T-cell (primary cell): ENCODE measurements at regions not wholly inside any gene's neighbourhood (a gene's known extent, or its start where the extent isn't known, plus 50 kb on each side); places are given as distances from the start of the nearest gene placed in this dataset.

Source experiments
- ATAC-seq, 4 experiments: fragments of 200-7000 bp in 3 of 4; fragments of 150-1000 bp in 1 of 4; cut with Tn5 transposase; replicated peaks in 1 of 4; 1 replicate in 3 of 4; 2 replicates in 1 of 4; pipeline ENCODE4 v1.10.0; 2021; ENCODE audit warnings: moderate library complexity in 3 of 4, mild to moderate bottlenecking in 2 of 4, moderate number of reproducible peaks in 1 of 4
- CTCF ChIA-PET, 2 donors: fragments of 300-600 bp; sonication (Branson Sonifier 250); formaldehyde crosslinking; loops; one replicate each; lab custom pipeline; 2022; ENCODE audit warnings: antibody characterized with exemption in 2 of 2; lab: Charles Lee
- POLR2A ChIA-PET, 2 donors: fragments of 300-600 bp; sonication (Branson Sonifier 250); formaldehyde crosslinking; loops; one replicate each; lab custom pipeline; 2022; ENCODE audit warnings: antibody characterized with exemption in 2 of 2; lab: Charles Lee
- DNase-seq, 35 experiments: peaks; one replicate each; pipeline versions ENCODE4 v3.0.0 to v3.0.0-alpha.2; 2013 to 2023
- H3K27ac ChIP-seq: one replicate; pipeline ENCODE4 v1.5.1; 2013; ENCODE audit warnings: low read length
- H3K27me3 ChIP-seq, 2 experiments: replicated peaks in 1 of 2; 1 replicate in 1 of 2; 2 replicates in 1 of 2; pipeline versions ENCODE4 v1.6.1 to v1.7.0; 2013; ENCODE audit warnings: low read length in 1 of 2, mixed read lengths in 1 of 2; ENCODE audit not compliant: control insufficient read depth in 2 of 2, insufficient read depth in 2 of 2; ENCODE audit errors: extremely low read depth in 1 of 2
- H3K36me3 ChIP-seq, 2 donors: 1 replicate in 1 of 2; 2 replicates in 1 of 2; pipeline versions ENCODE4 v1.6.1 to v1.7.0; 2013; ENCODE audit warnings: low read length in 1 of 2; ENCODE audit not compliant: control insufficient read depth in 2 of 2, insufficient read depth in 1 of 2; ENCODE audit errors: extremely low read depth in 1 of 2
- H3K4me1 ChIP-seq, 2 experiments: 1 replicate in 1 of 2; 2 replicates in 1 of 2; pipeline versions ENCODE4 v1.6.1 to v1.7.0; 2013; ENCODE audit warnings: low read length in 2 of 2, mixed read lengths in 1 of 2; ENCODE audit not compliant: insufficient read depth in 2 of 2, control insufficient read depth in 1 of 2; ENCODE audit errors: extremely low read depth in 1 of 2
- H3K4me3 ChIP-seq, 2 donors: 1 replicate in 1 of 2; 2 replicates in 1 of 2; pipeline versions ENCODE4 v1.5.1 to v1.7.0; 2013; ENCODE audit warnings: mild to moderate bottlenecking in 2 of 2, low read length in 1 of 2, moderate library complexity in 1 of 2; ENCODE audit not compliant: control insufficient read depth in 1 of 2; ENCODE audit errors: extremely low read depth in 1 of 2
- H3K9me3 ChIP-seq: 2 replicates; pipeline ENCODE4 v1.7.0; 2013
- H3K27ac Mint-ChIP-seq, 2 donors: one replicate each; pipeline ENCODE4 v1.8.0; 2020 to 2021; ENCODE audit warnings: mild to moderate bottlenecking in 2 of 2, mixed read lengths in 2 of 2
- H3K27me3 Mint-ChIP-seq, 2 donors: one replicate each; pipeline ENCODE4 v1.8.0; 2021 to 2022; ENCODE audit warnings: mixed read lengths in 2 of 2
- H3K36me3 Mint-ChIP-seq: one replicate; pipeline ENCODE4 v1.8.0; 2021; ENCODE audit warnings: mixed read lengths
- H3K4me1 Mint-ChIP-seq, 3 donors: one replicate each; pipeline ENCODE4 v1.8.0; 2020 to 2022; ENCODE audit warnings: mixed read lengths in 3 of 3, mild to moderate bottlenecking in 1 of 3
- H3K4me3 Mint-ChIP-seq, 3 donors: one replicate each; pipeline ENCODE4 v1.8.0; 2020 to 2022; ENCODE audit warnings: mild to moderate bottlenecking in 3 of 3, mixed read lengths in 3 of 3, moderate library complexity in 3 of 3
- H3K9me3 Mint-ChIP-seq, 3 donors: one replicate each; pipeline ENCODE4 v1.8.0; 2020 to 2022; ENCODE audit warnings: mixed read lengths in 3 of 3
- WGBS: methylation state at CpG from one replicate; pipeline ENCODE4 v1.1.5; 2013; ENCODE audit warnings: missing lambda C conversion rate; ENCODE audit not compliant: insufficient coverage; 5-methylcytosine and 5-hydroxymethylcytosine counted together

DNA sequence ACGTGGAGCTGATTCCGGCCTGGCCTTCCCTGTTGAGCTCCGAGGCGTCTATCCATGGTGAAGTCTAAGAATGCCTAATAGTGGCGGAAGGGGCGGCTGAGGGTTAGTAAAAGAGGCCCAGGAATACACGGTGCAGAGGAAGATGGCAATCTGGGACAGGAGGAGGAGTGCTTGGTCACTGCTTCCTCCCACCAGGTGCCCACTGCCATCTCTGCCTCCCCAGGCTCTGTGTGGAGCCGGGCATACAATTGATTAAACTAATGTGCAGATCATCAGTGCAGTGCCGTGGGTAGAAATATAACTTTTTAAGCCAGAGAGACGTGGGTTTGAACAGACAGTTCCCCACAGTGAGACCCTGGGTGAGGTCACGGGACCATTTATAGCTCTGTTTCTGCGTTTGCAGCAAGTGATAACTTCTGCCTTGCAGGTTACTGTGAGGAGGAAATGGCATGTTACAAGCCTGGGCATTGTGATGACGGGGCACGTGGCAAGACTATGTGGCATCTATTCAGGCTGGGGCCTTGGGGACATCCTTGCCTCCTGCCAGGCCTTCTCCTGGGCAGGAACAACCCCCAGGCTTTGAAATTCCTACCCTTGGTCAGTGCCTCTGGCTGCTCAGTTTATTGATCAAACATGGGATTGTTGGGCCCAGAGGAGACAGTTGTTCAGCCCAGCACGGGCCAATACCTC, 204.9 kb downstream of the ASB1 start:
- Histone ChIP-seq H3K4me1 (no peaks in the 10 kb centered on the region), H3K27me3 (peaks cover 0 to 29% of the 10 kb centered on the region in 2 experiments), H3K36me3 (no peaks in the 10 kb centered on the region), H3K27ac (no peak overlapping the region), H3K9me3 (no peaks in the 10 kb centered on the region), H3K4me3 (no peak overlapping the region)
- ChIA-PET CTCF (no interaction called here), POLR2A (no interaction called here)
- H3K4me3 Mint-ChIP-seq: no peak overlapping the region
- H3K27ac Mint-ChIP-seq: no peak overlapping the region
- H3K9me3 Mint-ChIP-seq: no peaks in the 10 kb centered on the region
- ATAC-seq (no peak), DNase-seq (no peak)
- no peaks in the 10 kb centered on the region for H3K4me1 Mint-ChIP-seq
- peaks cover 7 to 11% of the 10 kb centered on the region in 2 donors for H3K27me3 Mint-ChIP-seq
- H3K36me3 Mint-ChIP-seq: no peaks in the 10 kb centered on the region
- 78% methylated on average over 14 of the region's 15 CpGs for WGBS

DNA sequence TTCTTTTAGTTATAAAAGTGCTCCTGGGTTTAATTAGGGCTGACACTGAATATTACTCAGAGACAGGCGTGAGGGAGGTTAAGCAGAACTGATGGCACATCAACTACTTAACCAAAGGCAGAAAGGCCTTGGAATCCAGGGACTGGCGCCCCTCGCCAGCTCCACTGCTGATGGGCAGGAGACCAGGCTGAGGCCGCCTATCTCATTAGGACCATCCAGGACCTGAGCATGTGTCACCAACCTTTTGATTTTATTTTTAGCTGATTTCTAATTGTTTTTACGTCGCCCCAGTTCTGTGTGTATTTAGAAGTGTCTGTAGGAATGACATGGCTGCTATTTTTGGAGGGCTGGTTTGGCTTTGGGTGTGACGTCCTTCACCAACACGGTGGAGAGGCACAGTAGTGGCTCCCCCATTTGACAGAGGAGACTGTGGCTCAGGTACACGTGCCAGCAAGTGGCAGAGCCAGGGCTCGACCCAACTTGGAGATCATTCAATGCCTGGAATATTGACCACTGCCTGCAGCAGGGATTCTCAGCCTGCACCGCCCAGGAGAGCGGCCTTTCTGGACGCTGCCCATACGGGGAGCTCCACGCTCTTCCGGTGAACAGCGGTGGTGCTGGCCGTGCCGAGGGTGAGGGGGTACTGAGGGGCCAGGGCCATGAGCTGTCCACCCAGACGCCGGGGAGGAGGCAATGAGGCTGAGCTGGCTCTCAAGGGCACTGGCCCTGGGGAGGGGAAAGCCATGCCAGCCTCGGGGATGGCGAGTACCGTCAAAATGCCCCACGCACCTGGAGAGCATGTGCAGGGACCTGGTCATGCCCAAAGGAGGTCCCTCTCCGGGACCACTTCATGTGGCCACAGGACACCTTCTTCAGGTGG, 205.7 kb downstream of the ASB1 start:
- Histone ChIP-seq H3K27me3 (peaks cover 0 to 32% of the 10 kb centered on the region in 2 experiments), H3K36me3 (no peaks in the 10 kb centered on the region), H3K4me1 (no peaks in the 10 kb centered on the region), H3K27ac (no peak overlapping the region), H3K9me3 (no peaks in the 10 kb centered on the region), H3K4me3 (no peak overlapping the region)
- Mint-ChIP-seq H3K36me3 (no peaks in the 10 kb centered on the region), H3K4me3 (no peak overlapping the region), H3K27me3 (peaks cover 7 to 16% of the 10 kb centered on the region in 2 donors), H3K27ac (no peak overlapping the region), H3K4me1 (no peaks in the 10 kb centered on the region), H3K9me3 (no peaks in the 10 kb centered on the region)
- DNase-seq (peak in 1 of 35 experiments; percentile 14), ATAC-seq (no peak)
- 77% methylated on average over 24 of the region's 26 CpGs for WGBS
- CTCF ChIA-PET: no interaction called here
- POLR2A ChIA-PET: interaction anchor here in 1 of 2 donors (0.5 kb wide), 1 partner anchor 16 kb away, joined by 3 read pairs; no protein-coding TSS in a partner anchor

DNA sequence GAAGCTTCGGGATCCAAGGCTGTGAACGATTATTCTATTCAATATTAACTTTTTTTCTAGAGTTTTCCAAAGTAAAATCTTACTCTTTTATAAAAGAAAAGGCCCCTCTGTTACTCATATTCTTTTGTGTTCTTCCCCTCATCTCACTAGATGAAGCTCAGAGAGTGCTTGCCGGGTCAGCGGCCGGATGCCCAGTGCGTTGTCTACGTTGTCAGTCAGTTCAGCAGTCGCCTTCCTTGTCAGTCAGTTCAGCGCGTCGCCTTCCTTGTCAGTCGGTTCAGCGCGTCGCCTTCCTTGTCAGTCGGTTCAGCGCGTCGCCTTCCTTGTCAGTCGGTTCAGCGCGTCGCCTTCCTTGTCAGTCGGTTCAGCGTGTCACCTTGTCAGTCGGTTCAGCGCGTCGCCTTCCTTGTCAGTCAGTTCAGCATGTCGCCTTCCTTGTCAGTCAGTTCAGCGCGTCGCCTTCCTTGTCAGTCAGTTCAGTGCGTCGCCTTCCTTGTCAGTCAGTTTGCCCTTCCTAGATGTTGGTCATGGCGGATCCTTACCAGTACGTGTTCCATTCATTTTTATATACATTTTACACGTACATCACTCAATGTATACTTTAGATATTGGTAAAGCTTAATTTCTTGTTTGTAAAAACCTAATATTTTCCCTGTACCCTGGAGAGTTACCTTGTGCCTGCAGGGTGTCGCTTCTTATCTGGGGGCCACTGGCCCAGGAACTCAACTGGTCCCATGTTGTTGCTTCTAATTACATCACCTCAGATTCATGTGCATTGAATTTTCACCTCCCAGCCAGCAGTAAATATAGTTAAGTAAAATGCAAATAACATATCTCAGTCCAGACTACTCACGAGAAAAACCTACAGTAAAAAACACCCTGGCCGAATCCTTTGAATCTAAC, 206.9 kb downstream of the ASB1 start:
- peak in 1 of 35 experiments; percentile 11 for DNase-seq
- Histone ChIP-seq H3K27ac (no peak overlapping the region), H3K36me3 (no peaks in the 10 kb centered on the region), H3K9me3 (no peaks in the 10 kb centered on the region), H3K4me1 (no peaks in the 10 kb centered on the region), H3K27me3 (peaks cover 0 to 35% of the 10 kb centered on the region in 2 experiments), H3K4me3 (no peak overlapping the region)
- POLR2A ChIA-PET: no interaction called here
- Mint-ChIP-seq H3K4me3 (no peak overlapping the region), H3K36me3 (no peaks in the 10 kb centered on the region), H3K4me1 (no peaks in the 10 kb centered on the region), H3K27me3 (peaks cover 7 to 14% of the 10 kb centered on the region in 2 donors), H3K27ac (no peak overlapping the region), H3K9me3 (no peaks in the 10 kb centered on the region)
- CTCF ChIA-PET: interaction anchor here in 1 of 2 donors (0.7 kb wide), 1 partner anchor 151 kb away, joined by 3 read pairs; no protein-coding TSS in a partner anchor
- WGBS: 84% methylated on average over 17 of the region's 41 CpGs
- ATAC-seq: no peak

DNA sequence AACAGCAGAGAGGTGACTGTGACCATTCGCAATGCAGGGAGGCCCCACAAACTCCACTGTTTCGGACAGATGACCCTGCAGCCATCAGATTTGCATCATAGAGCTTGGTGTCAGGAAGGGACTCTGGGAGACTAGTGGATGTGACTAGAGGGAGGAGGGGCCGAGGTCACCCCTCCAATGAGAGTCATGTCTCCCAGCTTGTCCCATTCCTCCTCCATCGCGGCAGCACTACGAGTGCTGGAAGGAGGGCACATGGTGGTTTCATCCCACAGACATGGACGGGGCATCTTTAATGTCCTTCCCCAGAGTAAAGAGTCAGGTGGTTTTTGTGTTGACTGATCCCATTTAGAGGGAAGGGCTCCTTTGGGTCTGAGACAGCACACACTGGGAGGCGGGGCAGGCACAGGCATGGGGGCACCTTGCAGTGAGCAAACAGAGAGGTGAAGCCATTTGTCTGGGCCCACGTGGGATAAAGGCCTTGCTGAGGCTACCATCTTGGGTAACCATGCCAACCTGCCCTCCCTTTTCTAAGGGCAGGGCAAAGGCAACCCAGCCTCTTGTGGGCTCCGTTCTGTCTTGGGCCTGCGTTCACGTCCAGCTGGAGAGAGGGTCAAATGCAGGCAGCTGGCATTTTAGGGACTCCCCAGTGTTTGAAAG, 208.1 kb downstream of the ASB1 start:
- Mint-ChIP-seq H3K9me3 (no peaks in the 10 kb centered on the region), H3K4me1 (no peaks in the 10 kb centered on the region), H3K36me3 (no peaks in the 10 kb centered on the region), H3K4me3 (no peak overlapping the region), H3K27ac (no peak overlapping the region), H3K27me3 (peaks cover 5 to 19% of the 10 kb centered on the region in 2 donors)
- POLR2A ChIA-PET: no interaction called here
- no peak for ATAC-seq
- H3K4me1 ChIP-seq: no peaks in the 10 kb centered on the region
- WGBS: 72% methylated on average over 6 of the region's 12 CpGs
- CTCF ChIA-PET: no interaction called here
- H3K4me3 ChIP-seq: no peak overlapping the region
- H3K9me3 ChIP-seq: no peaks in the 10 kb centered on the region
- H3K27me3 ChIP-seq: peaks cover 0 to 34% of the 10 kb centered on the region in 2 experiments
- DNase-seq: peak in 1 of 35 experiments; percentile 15
- no peaks in the 10 kb centered on the region for H3K36me3 ChIP-seq
- no peak overlapping the region for H3K27ac ChIP-seq

DNA sequence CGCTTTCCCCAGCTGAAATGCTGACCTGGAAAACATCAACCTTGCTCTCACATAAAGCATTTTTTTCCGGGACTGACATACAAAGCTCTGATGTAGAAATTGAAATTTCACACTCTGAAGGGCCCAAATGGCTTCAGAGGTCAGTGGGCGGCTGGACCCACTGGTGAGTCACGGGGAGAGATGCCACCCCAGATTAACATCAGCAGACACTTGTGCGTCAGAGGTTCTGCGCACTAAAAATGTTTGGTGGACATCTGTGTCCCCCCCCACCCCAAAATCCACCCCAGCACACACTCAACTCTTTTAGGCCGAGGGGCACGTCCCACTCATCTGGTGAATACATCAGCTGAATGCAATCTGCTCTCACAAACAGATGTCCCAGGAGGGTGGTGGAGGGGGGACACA, 208.9 kb downstream of the ASB1 start:
- ChIA-PET CTCF (no interaction called here), POLR2A (no interaction called here)
- Histone ChIP-seq H3K27me3 (peaks cover 0 to 31% of the 10 kb centered on the region in 2 experiments), H3K4me3 (no peak overlapping the region), H3K36me3 (no peaks in the 10 kb centered on the region), H3K9me3 (no peaks in the 10 kb centered on the region), H3K4me1 (no peaks in the 10 kb centered on the region), H3K27ac (no peak overlapping the region)
- ATAC-seq: no peak
- H3K27ac Mint-ChIP-seq: no peak overlapping the region
- DNase-seq: peak in 1 of 35 experiments; percentile 4
- no peak overlapping the region for H3K4me3 Mint-ChIP-seq
- no peaks in the 10 kb centered on the region for H3K36me3 Mint-ChIP-seq
- H3K4me1 Mint-ChIP-seq: no peaks in the 10 kb centered on the region
- no peaks in the 10 kb centered on the region for H3K9me3 Mint-ChIP-seq
- no CpG with 5 or more reads among the region's 8 CpGs for WGBS
- H3K27me3 Mint-ChIP-seq: peaks cover 9 to 25% of the 10 kb centered on the region in 2 donors
